Tongue (tissue), 1 donor: ENCODE measurements at regions not wholly inside any gene's neighbourhood (a gene's known extent, or its start where the extent isn't known, plus 50 kb on each side); places are given as distances from the start of the nearest gene placed in this dataset.
A peak's percentile ranks its signal among the peaks of the same experiment; 100 is the strongest.

Experiments used
- DNase-seq: peaks from one replicate; pipeline ENCODE4 v3.0.0-alpha.2; 2015

DNA sequence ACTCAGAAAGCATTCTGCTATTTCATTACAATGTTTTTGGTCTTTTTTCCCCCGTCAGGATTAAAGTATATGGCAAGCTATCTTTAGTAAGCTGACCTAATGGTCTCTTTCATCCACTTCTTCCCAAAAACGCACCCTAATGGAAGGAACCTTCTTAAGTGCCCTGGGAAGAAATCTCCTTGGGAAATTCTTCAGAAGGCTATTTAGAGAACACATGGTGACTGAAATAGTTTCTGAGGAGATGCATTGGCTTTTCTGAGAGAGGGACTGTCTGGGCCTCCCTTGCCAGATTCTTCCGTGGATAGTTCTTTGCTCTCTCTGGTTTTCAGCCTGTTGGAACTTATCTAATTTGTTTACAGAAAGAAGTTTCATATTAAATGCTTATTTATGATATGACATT, 524.1 kb upstream of the MEF2C start:
- peak; percentile 57 for DNase-seq

DNA sequence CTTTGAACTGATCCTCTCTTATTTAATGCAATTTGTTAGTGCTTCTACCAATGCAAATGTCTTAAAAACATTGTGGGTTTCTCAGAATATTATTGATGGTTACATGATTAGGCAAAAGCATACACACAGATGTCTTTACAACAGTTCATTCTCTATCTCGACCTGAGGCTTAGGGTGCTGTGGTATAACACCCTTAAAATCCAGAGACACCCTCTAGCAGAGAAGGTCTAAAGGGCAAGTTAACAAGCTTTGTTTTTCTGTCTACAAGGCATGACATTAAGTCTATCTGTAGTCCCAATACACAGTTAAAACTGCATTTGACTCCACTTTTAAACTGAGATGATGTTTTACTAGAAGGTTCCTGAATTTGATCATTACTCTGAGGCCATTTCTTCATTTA, 518.7 kb upstream of the MEF2C start:
- DNase-seq = no peak

DNA sequence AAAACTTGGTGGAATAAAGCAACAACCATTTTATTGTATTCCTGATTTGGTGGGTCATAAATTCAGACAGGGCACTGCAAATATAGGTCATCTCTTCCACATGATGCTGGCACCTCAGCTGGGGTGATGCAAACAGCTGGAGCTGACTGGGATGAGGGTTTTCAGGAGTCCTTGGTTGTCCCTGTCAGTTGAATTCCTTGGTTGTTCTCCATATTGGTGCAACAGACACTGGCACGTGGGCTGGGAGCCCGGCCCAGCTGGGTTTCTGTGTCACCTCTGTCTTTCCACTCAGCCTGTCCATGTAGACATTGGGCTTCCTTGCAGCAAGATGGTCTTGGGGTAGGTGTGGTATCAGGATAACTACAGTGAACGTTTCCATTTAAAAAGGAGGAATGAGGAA, 518.0 kb upstream of the MEF2C start:
- no peak for DNase-seq

DNA sequence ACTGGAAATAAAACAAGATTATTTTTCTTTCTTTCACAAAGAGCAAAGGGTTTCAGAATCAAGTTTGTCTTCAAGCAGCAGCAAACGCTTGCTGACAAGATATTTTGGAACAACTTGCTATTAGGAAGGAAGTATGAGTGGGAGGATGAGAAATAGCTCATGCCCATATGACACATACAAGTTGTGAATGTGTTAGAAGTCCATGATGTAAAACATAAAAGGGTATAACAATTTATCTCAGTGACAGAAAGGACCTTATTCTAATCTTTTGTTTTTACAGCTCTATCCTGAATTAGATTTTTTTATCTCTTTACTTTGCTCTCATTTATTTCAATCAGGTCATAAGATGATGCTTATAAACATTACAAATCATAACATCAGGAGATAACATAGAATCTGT, 516.6 kb upstream of the MEF2C start:
- no peak for DNase-seq

DNA sequence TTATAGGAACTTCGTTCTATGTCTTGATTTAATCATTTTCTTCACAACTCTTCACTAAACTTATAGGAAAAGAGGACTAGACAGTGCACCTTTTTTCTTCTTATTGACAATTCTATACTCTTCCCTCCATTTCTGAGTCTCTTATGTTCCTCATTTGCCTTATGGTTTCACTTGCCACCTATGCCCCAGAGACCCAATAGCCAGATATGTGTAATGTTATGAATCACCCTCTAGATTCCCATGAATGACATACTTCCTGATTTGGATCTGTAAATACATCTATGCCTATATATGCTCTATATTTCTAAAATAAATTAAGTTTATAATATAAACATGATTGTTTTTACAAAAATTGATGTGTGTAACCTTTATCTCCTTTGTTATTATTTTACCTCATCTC, 514.1 kb upstream of the MEF2C start:
- DNase-seq = no peak

DNA sequence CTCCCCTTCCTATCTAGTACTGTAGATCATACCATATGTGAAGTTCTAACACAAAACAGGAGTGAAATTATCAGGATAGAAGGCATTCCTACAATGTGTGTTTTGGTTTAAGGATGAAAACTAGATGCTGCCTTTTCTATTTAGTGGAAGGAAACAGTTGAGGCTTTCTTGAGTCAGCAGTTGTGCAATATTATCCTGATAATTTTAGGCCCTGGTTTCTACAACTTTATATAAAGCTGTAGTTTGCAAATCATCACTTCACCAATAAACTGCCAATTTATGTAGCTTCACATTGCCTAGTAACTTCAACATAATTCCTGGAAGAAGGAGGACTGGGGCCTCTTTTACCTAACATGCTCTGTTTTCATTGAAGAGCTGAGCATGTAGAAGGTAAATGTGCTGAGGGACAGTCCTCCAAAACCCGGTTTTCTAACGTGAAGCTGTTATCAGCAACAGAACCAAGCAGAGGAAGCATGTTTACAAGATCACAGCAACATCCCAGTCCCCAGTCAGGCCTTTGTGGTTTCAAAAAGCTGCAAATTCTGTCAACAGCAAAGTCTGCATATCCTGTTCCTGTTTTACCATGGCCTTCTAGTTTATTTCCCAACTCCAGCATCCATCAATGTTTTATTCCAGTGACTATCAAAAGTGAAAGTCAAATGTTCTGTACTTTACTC, 513.4 kb upstream of the MEF2C start:
- DNase-seq = no peak

DNA sequence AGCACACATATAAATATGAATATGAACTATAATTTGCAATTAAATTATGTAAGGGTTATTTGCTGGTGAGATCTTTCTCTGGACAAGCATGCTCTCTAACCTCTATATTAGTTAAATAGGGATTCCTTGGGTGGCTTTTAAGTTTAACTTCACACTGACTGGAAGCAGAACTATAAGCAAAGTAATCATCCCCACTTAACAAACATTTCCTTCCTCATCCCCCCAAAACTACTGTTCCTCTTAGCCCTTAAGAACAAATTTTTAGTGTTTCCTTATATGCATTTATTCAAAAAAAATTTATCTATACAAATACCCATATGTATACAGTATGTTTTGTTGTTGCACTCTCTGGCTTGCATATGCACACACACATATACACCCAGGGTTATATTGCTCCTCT, 512.1 kb upstream of the MEF2C start:
- no peak for DNase-seq

DNA sequence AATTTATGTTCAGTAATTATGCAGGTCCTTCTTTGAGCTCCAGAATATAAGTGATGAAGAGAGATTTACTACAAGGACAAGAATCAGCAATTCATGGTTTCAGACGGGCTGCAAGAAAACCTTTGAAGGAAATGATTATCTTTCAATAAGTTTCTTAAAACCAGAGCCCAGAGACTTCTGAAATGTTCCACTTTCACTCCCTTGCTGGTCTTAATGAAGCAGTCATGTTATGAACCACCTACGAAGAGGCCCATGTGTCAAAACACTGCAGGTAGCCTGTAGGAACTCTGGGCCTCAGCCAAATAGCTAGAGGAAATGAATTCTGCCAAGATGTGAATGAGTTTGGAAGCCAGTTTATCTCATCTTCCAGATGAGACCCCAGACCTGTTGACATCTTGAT, 505.9 kb upstream of the MEF2C start:
- DNase-seq = no peak

DNA sequence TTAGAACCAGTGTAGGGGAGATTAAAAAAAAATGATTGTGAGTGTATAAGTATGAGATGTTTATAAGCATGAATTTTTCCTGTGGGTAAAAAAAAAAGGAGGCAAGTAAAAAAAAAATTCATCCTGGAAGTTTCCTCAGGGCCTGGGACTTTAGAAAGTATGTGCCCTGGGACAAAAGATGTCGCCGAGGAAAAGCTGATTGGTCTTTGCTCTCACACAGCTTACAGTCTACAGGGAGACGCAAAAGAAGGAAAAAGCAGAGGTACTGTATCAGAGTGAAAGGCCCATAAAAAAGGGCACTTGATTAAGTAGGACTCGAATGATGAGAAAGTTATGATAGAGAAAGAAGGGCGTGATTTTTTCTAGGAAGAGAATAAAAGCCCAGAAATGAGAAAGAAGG, 501.4 kb upstream of the MEF2C start:
- DNase-seq = no peak

DNA sequence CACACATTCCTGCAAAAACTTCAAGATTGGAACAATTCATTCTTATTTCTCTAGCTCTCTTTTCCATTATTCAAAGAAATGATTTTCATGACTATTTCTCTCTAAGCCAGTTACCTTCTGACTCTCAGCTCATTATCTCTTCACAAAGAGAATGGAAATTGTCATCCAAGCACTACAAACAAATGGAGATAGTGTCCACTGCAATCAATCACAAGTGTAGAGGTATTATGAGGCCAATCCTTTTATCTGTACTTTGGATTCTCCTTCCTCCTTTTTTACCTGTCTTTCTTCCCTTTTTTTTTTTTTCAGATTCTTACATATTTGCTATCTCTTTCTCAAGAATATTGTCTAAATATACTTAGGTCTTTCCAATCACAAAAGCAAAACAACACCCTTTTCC, 497.7 kb upstream of the MEF2C start:
- no peak for DNase-seq

DNA sequence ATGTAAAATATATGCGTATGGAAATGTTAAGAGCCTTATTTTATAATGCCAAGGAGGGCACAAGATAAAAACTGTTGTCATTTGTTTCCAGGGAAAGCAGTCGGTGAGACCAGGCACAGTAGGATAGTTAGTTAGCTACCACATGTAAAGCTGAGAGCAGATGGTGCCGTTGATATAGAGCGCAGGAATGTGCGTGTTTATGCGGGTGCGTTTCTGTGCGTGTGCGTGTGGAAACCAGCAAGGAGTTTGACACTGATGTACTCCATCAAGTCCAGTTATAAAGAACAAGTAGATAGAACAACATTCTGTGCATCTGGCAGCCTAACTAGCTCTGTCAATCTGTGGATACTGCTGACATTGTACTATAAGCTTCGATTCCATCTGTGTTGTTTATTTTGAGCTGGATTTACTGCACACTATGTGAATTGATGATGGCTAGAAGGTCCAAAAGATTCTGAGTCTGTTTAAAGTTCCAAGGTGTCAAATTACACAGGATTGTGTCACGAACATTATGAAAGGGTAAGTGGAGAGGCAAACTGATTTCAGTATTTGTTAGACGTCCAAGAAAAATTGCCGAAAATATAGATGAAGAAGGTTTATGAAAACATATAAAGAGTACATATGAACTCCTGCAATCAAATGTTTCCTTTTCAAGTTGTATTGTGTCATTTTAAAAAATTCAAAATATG, 494.9 kb upstream of the MEF2C start:
- DNase-seq = no peak

DNA sequence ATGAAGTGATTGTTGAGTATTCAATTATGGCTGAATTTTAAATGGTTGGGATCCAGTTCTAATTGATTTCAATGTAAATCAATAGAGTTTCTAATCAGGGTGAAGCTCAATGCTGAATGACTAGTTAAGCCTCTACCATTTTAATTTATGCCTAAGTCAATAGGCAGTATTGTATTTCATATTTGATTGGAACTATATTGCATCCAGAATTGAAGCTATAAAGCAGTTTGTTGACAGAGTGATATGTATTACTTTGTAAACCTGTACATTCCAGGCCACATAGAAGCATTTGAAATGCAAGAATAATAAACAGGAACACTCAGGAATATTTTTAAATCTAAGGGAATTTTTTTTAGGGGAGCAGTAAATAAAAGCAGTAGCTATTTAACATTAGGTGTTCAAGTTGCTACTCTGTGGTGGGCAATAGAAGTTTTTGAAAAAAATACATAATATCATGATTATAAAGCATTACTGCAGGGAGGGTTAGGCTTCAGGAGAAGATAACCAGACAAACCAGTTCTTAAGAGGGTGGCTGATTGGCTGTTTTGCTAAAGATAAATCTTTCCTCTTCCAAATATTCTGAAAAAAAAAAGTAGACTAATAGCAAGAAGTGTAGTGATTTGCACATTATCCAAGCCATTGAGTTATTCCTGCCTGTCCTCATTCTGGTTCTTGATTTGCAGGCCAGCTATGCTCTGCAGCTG, 492.0 kb upstream of the MEF2C start:
- no peak for DNase-seq

DNA sequence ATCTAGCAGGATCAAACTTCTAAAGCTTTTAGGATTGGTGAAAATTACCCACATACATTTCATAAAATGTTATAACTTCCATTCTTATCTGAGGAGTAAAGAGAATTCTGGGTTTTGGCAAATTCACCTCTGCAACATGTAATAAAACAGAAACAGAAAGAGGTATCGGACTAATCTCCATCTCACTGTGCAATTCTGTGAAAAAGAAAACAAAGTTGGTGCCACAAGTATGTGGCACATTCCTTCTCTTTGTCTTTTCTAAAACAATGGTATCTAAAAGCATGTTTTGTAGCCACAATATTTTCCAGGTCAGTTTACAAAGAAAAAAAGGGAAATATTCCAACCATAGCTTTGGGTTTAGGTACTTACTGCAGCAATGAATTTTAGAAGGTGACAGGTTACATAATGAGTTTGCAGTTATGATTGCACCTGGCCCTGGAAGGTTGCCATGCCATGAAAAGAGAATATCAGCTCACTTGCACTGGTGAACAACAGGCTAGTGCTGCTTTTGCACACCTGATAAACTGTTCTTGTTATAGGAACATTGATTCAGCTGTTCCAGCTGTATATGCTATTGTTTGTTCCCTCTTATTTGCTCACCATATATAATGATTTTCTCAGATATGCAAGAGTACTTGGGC, 491.3 kb upstream of the MEF2C start:
- DNase-seq = no peak

DNA sequence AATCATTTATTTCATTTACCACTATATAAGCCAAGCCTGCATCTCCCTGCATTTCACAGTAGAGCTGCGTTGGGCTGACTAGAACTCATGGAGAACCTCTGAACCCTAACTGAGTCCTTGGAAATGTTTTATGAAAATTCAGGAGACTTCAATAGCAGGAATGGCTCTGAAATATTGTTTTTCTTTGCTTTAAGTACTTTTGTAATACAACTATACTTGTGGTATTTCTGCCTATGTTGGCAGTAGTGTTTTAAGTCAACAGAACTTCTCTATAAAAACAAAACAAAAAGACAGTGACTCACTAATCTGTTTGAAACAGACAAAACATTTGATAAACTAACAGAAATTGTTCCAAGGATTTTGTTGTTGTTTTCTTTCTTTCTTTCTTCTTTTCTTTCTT, 489.2 kb upstream of the MEF2C start:
- no peak for DNase-seq

DNA sequence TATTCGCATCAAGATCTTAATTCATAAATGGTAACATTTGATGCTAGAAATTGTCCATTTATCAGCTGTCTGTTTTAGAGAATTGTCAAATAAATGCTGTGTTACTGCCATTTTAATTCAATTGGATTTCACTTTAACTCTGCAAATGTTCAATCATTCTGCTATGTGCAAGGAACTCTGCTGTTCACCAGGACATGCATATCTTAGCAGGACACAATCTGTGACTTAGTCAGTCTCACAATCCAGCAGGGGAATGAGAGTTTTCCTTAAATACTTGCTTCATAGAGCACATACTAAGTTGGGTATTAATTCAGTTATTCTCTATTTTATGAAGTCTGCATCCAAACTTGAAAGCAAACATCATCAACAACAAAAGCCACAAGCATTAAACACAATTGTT, 488.7 kb upstream of the MEF2C start:
- DNase-seq = no peak

DNA sequence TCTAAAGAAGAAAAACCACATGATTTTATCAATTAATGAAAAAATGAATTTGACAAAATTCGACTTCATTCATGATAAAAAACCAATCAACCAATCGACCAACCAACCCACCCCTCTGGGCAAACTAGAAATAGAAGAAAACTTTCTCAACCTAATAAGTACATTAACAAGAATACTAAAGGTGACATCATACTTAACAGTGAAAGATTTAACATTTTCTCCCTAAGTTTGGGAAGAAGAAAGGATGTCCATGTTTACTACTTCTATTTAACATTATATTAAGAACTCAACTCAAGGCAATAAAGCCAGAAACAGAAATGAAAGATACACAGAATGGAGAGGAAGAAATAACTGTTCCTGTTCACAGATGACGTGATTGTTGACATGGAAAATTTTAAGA, 476.1 kb upstream of the MEF2C start:
- no peak for DNase-seq

DNA sequence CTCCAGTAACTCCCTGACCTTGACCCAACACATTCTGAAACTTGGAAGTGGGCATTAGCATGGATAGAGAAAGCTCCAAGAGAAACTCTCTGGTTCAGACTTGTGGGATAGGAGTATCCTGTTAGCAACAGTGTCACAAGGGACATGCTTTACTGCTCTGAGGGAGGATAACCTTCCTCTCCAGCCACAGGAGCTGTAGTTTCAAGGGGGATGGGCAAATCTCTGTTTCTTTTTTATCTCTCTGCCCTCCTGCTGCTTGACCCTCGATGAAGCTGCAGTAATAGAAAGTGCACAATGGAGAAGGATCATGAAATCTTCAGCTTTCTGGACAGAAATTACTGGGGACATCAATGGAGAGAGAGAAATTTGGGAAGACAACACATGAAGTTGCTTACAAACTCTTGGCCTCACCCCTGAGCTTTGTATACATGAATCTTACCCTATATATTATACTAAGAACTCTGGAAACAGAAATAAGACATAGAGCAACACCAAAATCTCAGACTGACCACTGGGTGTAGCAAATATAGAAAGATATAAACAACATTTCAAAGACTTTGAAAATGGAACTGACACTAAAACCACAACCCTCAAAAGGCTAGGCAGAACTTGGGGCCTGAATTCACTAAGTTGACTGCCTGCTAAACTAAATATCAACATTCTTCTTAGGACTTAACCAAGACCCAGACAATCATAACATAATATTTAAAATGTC, 471.0 kb upstream of the MEF2C start:
- DNase-seq = no peak

DNA sequence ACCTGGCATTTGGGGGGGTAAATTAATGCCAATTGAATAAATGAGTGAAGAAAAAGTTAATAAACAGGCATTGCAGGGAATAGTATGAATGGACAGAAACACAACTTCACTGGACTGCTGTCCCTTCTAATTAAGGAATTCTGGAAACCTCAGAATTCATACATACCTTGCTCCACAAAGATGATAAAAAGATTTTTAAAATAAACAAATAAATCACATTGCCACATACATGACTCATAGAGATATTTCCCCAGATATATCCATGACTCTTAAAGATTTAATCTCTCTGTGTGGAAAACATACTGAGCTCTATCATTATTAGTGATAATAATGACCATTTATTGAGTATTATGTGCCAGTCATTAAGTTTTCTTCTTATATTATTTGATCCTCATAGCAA, 469.0 kb upstream of the MEF2C start:
- DNase-seq = no peak

DNA sequence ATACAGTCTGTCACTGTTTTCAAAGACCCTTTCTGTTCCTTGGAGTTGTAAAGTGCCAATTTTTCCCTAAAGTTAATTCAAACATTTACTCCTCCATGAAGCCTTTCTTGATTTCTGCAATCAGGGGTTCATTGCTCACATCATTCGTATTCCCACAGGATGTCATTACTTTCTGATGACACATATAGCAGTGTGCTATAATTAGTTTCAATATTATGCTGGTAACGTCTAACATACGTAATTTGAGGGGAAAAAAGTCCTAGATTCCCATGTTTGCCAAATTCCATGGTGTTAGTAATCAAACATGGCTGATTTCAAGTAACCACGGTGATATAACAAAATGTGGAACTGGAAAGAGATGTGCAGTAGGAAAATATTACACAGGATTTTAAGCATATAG, 468.2 kb upstream of the MEF2C start:
- DNase-seq = no peak

DNA sequence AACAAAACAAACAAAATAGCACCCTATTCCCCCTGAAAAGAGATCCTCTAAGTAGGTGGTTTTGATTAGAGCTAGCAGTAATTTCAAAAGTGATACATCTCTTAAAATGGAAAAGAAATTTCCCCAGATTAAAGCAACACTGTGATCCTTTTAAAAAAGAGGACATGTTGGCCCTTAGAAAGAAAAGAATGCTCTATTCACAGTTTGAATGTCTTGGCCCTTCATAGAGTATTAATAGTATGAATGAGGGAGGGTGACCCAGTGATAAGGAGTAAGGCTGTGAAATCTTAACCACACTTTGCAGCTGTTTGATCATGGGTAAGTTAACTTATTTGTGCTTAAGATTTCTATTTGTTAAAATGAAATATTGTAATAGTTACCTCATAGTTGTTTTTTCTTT, 467.7 kb upstream of the MEF2C start:
- DNase-seq = no peak

DNA sequence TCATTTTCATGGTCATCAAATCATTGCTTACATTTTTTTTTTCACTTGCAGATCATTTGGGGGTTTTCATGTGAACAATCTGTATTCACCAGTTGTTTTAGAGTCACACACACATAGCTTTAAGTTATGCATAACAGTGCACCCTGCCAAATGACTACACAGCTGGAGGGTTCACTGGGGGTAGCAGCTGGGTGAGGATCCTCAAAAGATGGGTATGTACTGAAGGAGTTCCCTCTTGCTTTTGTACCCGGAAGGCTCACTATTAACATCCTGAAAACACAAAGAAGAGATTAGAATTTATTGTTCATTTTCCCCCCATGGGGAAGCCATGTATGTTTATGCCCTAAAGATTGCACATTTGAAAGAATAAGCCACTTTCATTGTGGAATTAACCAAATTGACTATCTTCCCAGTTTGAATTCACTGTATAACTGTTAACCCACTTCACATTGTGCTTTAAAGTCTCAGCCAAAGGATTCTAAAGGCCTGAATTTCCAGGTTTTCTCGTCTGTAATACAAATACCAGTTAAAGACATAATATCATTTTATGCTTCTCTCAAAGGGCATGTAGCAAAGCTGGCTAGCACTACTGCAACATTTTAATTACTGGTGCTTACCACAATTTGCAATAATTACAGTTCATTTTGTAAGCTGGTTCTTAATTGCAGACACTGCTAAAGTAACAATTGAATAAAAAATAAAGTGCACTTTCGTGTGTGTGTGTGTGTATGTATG, 466.4 kb upstream of the MEF2C start:
- no peak for DNase-seq

DNA sequence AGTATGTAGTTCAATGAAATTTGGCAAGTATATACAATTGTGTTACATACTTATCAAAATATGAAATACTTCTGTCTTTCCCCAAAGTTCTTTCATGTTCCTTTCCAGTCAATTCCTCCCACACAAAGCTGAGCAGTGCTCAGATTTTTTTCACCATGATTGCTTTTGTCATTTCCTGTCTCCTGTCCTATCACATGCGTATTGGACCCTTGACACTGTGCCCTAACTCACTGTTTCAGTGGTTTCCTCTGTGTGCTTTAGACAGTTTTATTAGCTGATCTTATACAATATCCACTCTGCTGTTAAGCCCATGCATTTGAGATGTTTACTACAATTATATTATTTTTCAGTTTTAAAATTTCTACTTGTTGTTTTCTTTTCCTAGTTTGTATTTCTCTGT, 463.6 kb upstream of the MEF2C start:
- no peak for DNase-seq
